HFF-Myc (cell line): ENCODE measurements at regions not wholly inside any gene's neighbourhood (a gene's known extent, or its start where the extent isn't known, plus 50 kb on each side); places are given as distances from the start of the nearest gene placed in this dataset.

Experiments used
- DNase-seq: peaks from one replicate; pipeline ENCODE4 v3.0.0-alpha.2; 2011; ENCODE audit warnings: low read depth; ENCODE audit errors: extremely low read depth
- H3K4me3 ChIP-seq: replicated peaks from 2 replicates; pipeline ENCODE4 v1.5.1; 2011; ENCODE audit warnings: low read depth, mild to moderate bottlenecking, control low read depth, low read length
- CTCF ChIP-seq: IDR thresholded peaks from 2 replicates; pipeline ENCODE4 v1.5.1; 2012; ENCODE audit warnings: mild to moderate bottlenecking, low read depth, low read length, control low read depth; ENCODE audit errors: missing control alignments

GRCh38 chr14:89490466-89490865, 73.4 kb upstream of the FOXN3 start:
- H3K4me3 ChIP-seq: no peak overlapping the region
- DNase-seq: no peak
- TF ChIP-seq CTCF: no peak

DNA sequence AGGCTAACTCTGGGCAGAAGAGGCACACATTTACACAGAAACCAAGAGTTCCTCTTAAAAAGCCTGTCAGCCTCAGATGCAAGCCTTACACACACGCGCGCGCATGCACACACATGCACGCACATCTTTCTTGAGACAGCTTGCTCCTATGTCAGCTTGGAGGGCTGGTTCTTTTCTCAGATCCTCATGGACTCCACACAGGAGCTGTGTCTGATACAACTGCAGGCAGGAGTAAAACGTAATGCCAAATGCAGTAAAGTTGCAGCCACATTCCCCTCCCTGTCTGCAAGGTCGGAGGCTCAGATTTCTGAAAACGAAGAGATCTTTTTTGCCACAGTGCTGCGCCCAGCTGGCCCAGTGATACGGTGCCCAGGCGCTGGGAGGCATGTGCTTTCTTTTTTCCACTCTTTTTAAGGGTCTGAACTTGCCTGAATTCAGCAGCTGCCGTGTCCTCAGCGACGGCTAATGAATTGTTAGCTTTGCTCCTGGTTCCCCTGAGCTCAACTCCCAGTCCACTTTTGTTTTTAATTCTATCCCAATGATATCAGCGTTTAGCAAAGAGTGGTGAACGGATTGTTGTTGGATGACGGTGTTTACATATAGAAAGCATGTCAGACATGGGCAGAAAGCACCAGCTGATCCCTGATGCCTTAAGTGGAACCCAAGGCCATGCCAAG, 72.9 kb upstream of the FOXN3 start:
- TF ChIP-seq CTCF: no peak
- DNase-seq: no peak
- peak overlapping the region; percentile 10; the same call in 1 of the 2 replicates for H3K4me3 ChIP-seq

DNA sequence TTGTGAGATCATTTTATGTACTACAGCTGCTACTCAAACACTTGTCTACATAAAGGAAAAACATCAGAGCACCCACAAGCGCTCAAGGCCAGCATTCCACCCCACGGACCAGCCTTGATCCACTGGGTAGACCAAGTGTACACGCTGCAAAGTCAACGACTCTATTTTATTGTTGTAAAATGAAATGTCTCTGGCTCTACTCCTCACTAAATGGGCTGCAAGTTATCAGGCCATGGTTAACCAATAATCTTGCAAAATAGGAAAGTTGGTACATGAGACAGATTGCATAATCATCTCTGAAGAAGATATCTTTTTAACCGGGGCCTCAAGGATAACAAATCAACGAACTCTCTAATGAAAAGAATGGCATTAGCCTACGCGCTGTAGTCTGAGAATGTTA, 69.9 kb upstream of the FOXN3 start:
- DNase-seq: no peak
- no peak overlapping the region for H3K4me3 ChIP-seq
- no peak for TF ChIP-seq CTCF

GRCh38 chr14:89486505-89486904, 69.5 kb upstream of the FOXN3 start:
- H3K4me3 ChIP-seq: no peak overlapping the region
- TF ChIP-seq CTCF: no peak
- DNase-seq: no peak

- DNase-seq: no peak
- TF ChIP-seq CTCF: no peak
- H3K4me3 ChIP-seq: no peak overlapping the region
Measured at GRCh38 chr14:89485264-89485663, 68.2 kb upstream of the FOXN3 start.

DNA sequence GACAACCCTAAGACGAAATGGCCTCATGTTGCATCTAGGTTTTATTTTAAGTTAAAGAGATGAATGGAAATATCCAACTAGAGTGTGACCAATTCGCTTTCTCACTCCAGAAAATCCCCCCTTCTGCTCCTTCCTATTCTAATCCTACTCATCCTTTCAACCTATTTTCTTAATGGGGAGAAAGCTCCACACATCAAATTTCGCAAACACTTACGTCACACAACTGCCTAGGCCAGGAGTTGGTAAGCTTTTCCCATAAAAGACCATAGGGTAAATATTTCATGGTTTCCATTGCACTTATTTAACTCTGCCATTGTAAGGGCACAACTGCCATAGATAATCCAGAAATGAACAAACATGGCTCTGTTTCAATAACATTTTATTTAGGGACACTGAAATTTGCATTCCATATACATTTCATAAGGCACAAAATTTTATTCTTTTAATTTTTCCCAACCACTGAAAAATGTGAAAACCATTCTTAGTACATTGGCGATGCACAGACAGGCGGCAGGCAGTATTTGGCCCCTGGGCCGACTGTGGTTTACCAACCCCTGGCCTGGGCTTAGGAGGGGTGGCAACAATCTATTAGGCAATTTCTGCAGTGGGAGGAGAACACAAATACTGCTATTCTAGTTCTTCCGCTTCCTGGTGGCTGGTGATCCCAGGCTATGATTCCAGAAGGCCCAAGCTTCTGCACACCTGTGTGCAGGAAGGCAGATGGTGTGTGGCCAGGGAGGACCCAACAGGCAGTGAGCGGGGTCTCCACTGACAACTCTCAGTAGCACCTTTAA, 67.2 kb upstream of the FOXN3 start:
- no peak for DNase-seq
- H3K4me3 ChIP-seq: no peak overlapping the region
- no peak for TF ChIP-seq CTCF
